Neuronal stem cell (in vitro differentiated cells): ENCODE measurements at regions not wholly inside any gene's neighbourhood (a gene's known extent, or its start where the extent isn't known, plus 50 kb on each side); places are given as distances from the start of the nearest gene placed in this dataset.

Experiments
- DNase-seq: peaks from one replicate; pipeline ENCODE4 v3.0.0-alpha.2; 2013; ENCODE audit warnings: low spot score
- H2AFZ ChIP-seq: one replicate; pipeline ENCODE4 v1.6.1; 2013; ENCODE audit warnings: mild to moderate bottlenecking, low read length, inconsistent platforms
- H2AK5ac ChIP-seq: 2 replicates; pipeline ENCODE4 v1.6.1; 2013; ENCODE audit warnings: low read depth, mild to moderate bottlenecking, inconsistent platforms, low read length, moderate library complexity, mixed read lengths
- H2BK120ac ChIP-seq: 2 replicates; pipeline ENCODE4 v1.6.1; 2013; ENCODE audit warnings: low read depth, mild to moderate bottlenecking, inconsistent platforms, low read length, moderate library complexity, mixed read lengths
- H2BK12ac ChIP-seq: one replicate; pipeline ENCODE4 v1.6.1; 2013; ENCODE audit warnings: low read length, inconsistent platforms
- H2BK15ac ChIP-seq: 2 replicates; pipeline ENCODE4 v1.6.1; 2013; ENCODE audit warnings: mild to moderate bottlenecking, low read length, inconsistent platforms, mixed read lengths
- H2BK5ac ChIP-seq: one replicate; pipeline ENCODE4 v1.6.1; 2013; ENCODE audit warnings: inconsistent platforms, mild to moderate bottlenecking, low read length, moderate library complexity
- H3K14ac ChIP-seq: one replicate; pipeline ENCODE4 v1.6.1; 2013; ENCODE audit warnings: low read length, inconsistent platforms
- H3K18ac ChIP-seq: 2 replicates; pipeline ENCODE4 v1.6.1; 2013; ENCODE audit warnings: low read length, inconsistent platforms
- H3K23ac ChIP-seq: 2 replicates; pipeline ENCODE4 v1.6.1; 2013; ENCODE audit warnings: low read depth, mild to moderate bottlenecking, mixed read lengths, low read length, inconsistent platforms; ENCODE audit not compliant: poor library complexity
- H3K27ac ChIP-seq: replicated peaks from 3 replicates; pipeline ENCODE4 v1.5.1; 2013; ENCODE audit warnings: low read length, inconsistent platforms
- H3K27me3 ChIP-seq, 3 experiments: 2 replicates each; pipeline ENCODE4 v1.6.1; 2013; ENCODE audit warnings: low read length in 3 of 3, mild to moderate bottlenecking in 2 of 3, inconsistent platforms in 1 of 3, low read depth in 1 of 3, mixed read lengths in 1 of 3, moderate library complexity in 1 of 3; ENCODE audit not compliant: control insufficient read depth in 3 of 3, insufficient read depth in 3 of 3
- H3K36me3 ChIP-seq, 2 donors: replicated peaks in 1 of 2; 2 replicates each; pipeline ENCODE4 v1.6.1; 2013; ENCODE audit warnings: low read length in 2 of 2; ENCODE audit not compliant: control insufficient read depth in 2 of 2, insufficient read depth in 2 of 2
- H3K4ac ChIP-seq: 2 replicates; pipeline ENCODE4 v1.6.1; 2013; ENCODE audit warnings: inconsistent platforms, mild to moderate bottlenecking, low read length, moderate library complexity
- H3K4me1 ChIP-seq, 2 donors: 1 replicate in 1 of 2; 2 replicates in 1 of 2; pipeline ENCODE4 v1.6.1; 2013; ENCODE audit warnings: low read length in 2 of 2, low read depth in 1 of 2; ENCODE audit not compliant: control insufficient read depth in 2 of 2, insufficient read depth in 1 of 2
- H3K4me2 ChIP-seq: one replicate; pipeline ENCODE4 v1.6.1; 2013; ENCODE audit warnings: mild to moderate bottlenecking, low read length, inconsistent platforms; ENCODE audit not compliant: insufficient read depth, poor library complexity, severe bottlenecking
- H3K4me3 ChIP-seq, 2 donors: 2 replicates each; pipeline ENCODE4 v1.5.1; 2013; ENCODE audit warnings: low read length in 2 of 2, mild to moderate bottlenecking in 2 of 2, inconsistent platforms in 1 of 2, moderate library complexity in 1 of 2
- H3K79me1 ChIP-seq: one replicate; pipeline ENCODE4 v1.6.1; 2013; ENCODE audit warnings: low read depth, mild to moderate bottlenecking, inconsistent platforms, low read length, moderate library complexity
- H3K9ac ChIP-seq: one replicate; pipeline ENCODE4 v1.6.1; 2013; ENCODE audit warnings: mild to moderate bottlenecking, low read depth, low read length, inconsistent platforms; ENCODE audit not compliant: poor library complexity
- H3K9me3 ChIP-seq, 2 donors: replicated peaks in 1 of 2; 2 replicates each; pipeline versions ENCODE3 to v1.6.1; 2013; ENCODE audit warnings: low read length in 2 of 2, mild to moderate bottlenecking in 2 of 2, inconsistent platforms in 1 of 2, low read depth in 1 of 2, mixed read lengths in 1 of 2, moderate library complexity in 1 of 2; ENCODE audit not compliant: control insufficient read depth in 2 of 2, insufficient read depth in 1 of 2
- H4K8ac ChIP-seq: one replicate; pipeline ENCODE4 v1.6.1; 2013; ENCODE audit warnings: low read depth, mild to moderate bottlenecking, inconsistent platforms, low read length, moderate library complexity
- H4K91ac ChIP-seq: one replicate; pipeline ENCODE4 v1.6.1; 2013; ENCODE audit warnings: low read length, low read depth, mild to moderate bottlenecking, inconsistent platforms; ENCODE audit not compliant: poor library complexity
- WGBS, 2 donors: extraction: QIAGEN DNeasy Blood & Tissue Kit; methylation state at CpG; one replicate each; pipeline ENCODE4 v1.1.7; 2013; ENCODE audit warnings: missing lambda C conversion rate in 2 of 2, mixed read lengths in 1 of 2; ENCODE audit not compliant: insufficient read length in 2 of 2, insufficient replicate concordance in 1 of 2; ENCODE audit errors: extremely low coverage in 2 of 2; 5-methylcytosine and 5-hydroxymethylcytosine counted together

GRCh38 chr15:100703032-100703578, 100.7 kb downstream of the ASB7 start:
- Histone ChIP-seq H2BK5ac (no peak overlapping the region), H3K14ac (no peak overlapping the region), H4K8ac (no peak overlapping the region), H3K36me3 (no peaks in the 10 kb centered on the region), H3K4me2 (no peak overlapping the region), H3K27ac (no peak overlapping the region), H3K9ac (no peak overlapping the region), H2AK5ac (no peak overlapping the region), H2BK15ac (no peak overlapping the region), H3K79me1 (peaks cover 2% of the 10 kb centered on the region), H3K4ac (no peak overlapping the region), H2BK120ac (no peak overlapping the region), H4K91ac (no peak overlapping the region), H2AFZ (no peak overlapping the region), H3K4me3 (no peak overlapping the region), H3K4me1 (no peaks in the 10 kb centered on the region), H3K18ac (peak overlapping the region; percentile 48), H3K23ac (no peak overlapping the region), H3K9me3 (peaks cover 0 to 4% of the 10 kb centered on the region in 2 donors), H2BK12ac (no peak overlapping the region), H3K27me3 (no peaks in the 10 kb centered on the region)
- no CpG with 5 or more reads among the region's 3 CpGs for WGBS, 2 donors
- DNase-seq, result no peak

- H3K18ac ChIP-seq, result peak overlapping the region; percentile 18
- H3K4me2 ChIP-seq, result no peak overlapping the region
- H3K9ac ChIP-seq, result no peak overlapping the region
- no peak overlapping the region for H3K4ac ChIP-seq
- no peak overlapping the region for H3K23ac ChIP-seq
- H2BK12ac ChIP-seq, result no peak overlapping the region
- no peak overlapping the region for H2BK5ac ChIP-seq
- no peak overlapping the region for H2BK120ac ChIP-seq
- no peak for DNase-seq
- H2AFZ ChIP-seq, result no peak overlapping the region
- H2AK5ac ChIP-seq, result no peak overlapping the region
- H3K9me3 ChIP-seq, result peaks cover 0 to 4% of the 10 kb centered on the region in 2 donors
- no peaks in the 10 kb centered on the region for H3K4me1 ChIP-seq
- no peaks in the 10 kb centered on the region for H3K27me3 ChIP-seq
- H3K79me1 ChIP-seq, result peaks cover 2% of the 10 kb centered on the region
- no peak overlapping the region for H4K8ac ChIP-seq
- no peaks in the 10 kb centered on the region for H3K36me3 ChIP-seq
- no peak overlapping the region for H3K27ac ChIP-seq
- H2BK15ac ChIP-seq, result no peak overlapping the region
- no CpG with 5 or more reads among the region's 10 CpGs for WGBS, 2 donors
- H3K14ac ChIP-seq, result no peak overlapping the region
- H3K4me3 ChIP-seq, result no peak overlapping the region
- no peak overlapping the region for H4K91ac ChIP-seq
Measured at GRCh38 chr15:100703671-100704070, 101.3 kb downstream of the ASB7 start.

GRCh38 chr15:100704281-100705055, 102.1 kb downstream of the ASB7 start:
- no peak overlapping the region for H2BK5ac ChIP-seq
- H4K91ac ChIP-seq, result no peak overlapping the region
- no peaks in the 10 kb centered on the region for H3K27me3 ChIP-seq
- no peak overlapping the region for H2AFZ ChIP-seq
- peaks cover 2% of the 10 kb centered on the region for H3K79me1 ChIP-seq
- H2BK15ac ChIP-seq, result no peak overlapping the region
- no peaks in the 10 kb centered on the region for H3K4me1 ChIP-seq
- no peak overlapping the region for H3K23ac ChIP-seq
- no peak overlapping the region for H3K14ac ChIP-seq
- H3K4ac ChIP-seq, result no peak overlapping the region
- no peak overlapping the region for H2BK120ac ChIP-seq
- no peak overlapping the region for H3K4me3 ChIP-seq
- H3K9me3 ChIP-seq, result peaks cover 0 to 2% of the 10 kb centered on the region in 2 donors
- H2AK5ac ChIP-seq, result no peak overlapping the region
- DNase-seq, result no peak
- no peak overlapping the region for H2BK12ac ChIP-seq
- no peak overlapping the region for H3K4me2 ChIP-seq
- no peaks in the 10 kb centered on the region for H3K36me3 ChIP-seq
- H3K9ac ChIP-seq, result no peak overlapping the region
- no peak overlapping the region for H3K18ac ChIP-seq
- H3K27ac ChIP-seq, result no peak overlapping the region
- no CpG with 5 or more reads among the region's 7 CpGs for WGBS, 2 donors
- no peak overlapping the region for H4K8ac ChIP-seq

GRCh38 chr15:100705065-100705464, 102.7 kb downstream of the ASB7 start:
- H4K8ac ChIP-seq, result no peak overlapping the region
- H2AFZ ChIP-seq, result no peak overlapping the region
- no peaks in the 10 kb centered on the region for H3K36me3 ChIP-seq
- no peak overlapping the region for H2BK12ac ChIP-seq
- H3K27me3 ChIP-seq, result no peaks in the 10 kb centered on the region
- H3K27ac ChIP-seq, result no peak overlapping the region
- peaks cover 2% of the 10 kb centered on the region for H3K79me1 ChIP-seq
- H3K4me2 ChIP-seq, result no peak overlapping the region
- no CpG with 5 or more reads among the region's 7 CpGs for WGBS, 2 donors
- no peak overlapping the region for H3K9ac ChIP-seq
- no peaks in the 10 kb centered on the region for H3K4me1 ChIP-seq
- H2AK5ac ChIP-seq, result no peak overlapping the region
- H3K4me3 ChIP-seq, result no peak overlapping the region
- H2BK5ac ChIP-seq, result peak overlapping the region; percentile 48
- H3K4ac ChIP-seq, result no peak overlapping the region
- no peak overlapping the region for H2BK15ac ChIP-seq
- peaks cover 0 to 2% of the 10 kb centered on the region in 2 donors for H3K9me3 ChIP-seq
- no peak overlapping the region for H3K23ac ChIP-seq
- H4K91ac ChIP-seq, result no peak overlapping the region
- peak overlapping the region; percentile 19 for H3K18ac ChIP-seq
- DNase-seq, result no peak
- no peak overlapping the region for H2BK120ac ChIP-seq
- H3K14ac ChIP-seq, result peak overlapping the region; percentile 40
